ENCODE measurements at regions not wholly inside any gene's neighbourhood (a gene's known extent, or its start where the extent isn't known, plus 50 kb on each side); places are given as distances from the start of the nearest gene placed in this dataset.

DNA sequence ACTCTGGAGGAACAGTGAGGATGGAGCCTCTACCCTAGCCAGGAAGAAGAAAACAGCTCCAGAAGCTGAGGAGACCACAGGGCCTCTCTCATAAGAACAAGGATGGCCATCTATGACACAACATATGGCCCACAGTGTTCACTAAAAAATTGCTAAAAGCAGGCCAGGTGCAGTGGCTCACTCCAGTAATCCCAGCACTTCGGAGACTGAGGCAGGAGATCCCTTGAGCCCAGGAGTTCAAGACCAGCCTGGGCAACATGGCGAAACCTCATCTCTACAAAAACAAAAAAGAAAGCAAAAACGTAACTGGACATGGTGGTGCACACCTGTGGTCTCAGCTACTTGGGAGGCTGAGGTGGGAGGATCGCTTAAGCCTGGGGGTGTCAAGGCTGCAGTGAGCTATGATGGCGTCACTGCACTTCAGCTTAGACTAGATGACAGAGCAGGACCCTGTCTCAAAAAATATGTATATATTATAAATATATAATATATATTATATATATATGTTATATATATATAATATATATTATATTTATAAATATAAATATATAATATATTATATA, 103.1 kb downstream of the TOMM20 start:
- DNase-seq, result no peak

DNA sequence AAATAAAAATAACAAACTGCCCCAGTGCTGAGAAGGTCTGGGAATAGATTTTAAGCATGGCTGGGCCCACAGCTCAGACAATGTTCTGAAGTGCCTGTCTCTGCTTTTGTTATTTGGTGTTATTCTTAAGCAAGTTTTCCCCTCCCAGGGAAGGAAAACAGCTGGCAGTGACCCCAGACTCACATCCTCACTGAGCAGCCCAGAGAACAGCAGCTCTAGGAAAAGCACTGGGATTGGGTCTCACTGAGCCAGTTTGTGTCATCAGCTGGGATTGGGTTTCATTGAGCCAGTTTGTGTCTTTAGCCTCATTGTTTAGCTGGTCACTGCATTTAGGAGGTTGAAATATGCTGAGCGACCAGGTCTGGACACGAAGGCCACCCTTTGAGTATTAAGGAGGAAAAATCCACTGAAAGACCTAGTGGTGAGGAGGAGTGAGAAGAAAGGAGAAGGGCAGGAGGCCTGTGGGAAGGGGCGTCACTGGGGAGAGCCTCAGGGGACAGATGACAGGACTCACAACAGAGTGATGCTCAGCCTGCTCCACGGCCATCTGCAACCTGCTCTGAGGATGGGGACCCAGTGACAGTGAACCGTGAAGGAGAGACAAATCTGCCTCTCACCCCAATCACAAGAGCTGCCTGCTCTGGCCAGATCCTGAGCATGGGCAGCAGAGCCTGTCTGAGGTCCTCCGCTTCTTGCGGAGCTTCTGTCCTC, 103.8 kb downstream of the TOMM20 start:
- no peak for DNase-seq

DNA sequence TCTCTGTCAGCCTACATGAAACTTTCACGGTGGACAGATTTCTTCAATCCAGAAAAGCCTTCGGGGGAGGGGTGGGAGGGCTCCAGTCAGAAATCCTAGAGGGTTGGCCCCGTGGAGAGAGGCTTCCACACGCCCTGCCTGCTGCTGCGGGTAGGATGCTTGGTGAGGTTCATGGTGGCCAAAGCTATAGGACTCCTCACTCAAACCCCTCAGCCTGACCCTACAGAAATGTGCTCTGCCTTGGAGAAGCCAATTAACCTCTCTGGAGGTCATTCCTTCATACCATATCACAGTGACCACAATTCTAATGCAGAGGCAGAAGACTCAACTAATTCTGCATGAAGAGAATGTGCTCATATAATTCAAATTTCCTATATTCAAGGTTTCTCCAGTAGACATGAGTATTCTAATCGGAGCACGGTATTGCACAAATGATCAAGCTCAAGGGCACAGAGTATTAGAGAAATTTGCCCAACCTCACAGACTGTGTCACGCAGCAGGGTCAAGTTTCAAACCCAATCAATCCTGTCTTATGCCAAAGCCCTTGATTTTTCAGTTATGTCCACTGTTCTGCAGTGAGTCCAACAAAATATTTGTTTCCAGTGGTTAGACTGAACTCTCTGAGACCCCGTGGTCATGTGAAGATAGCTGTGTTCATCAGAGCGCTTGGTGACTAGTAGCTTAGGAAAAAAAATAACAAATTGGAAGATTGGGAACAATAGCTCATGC, 104.8 kb downstream of the TOMM20 start:
- no peak for DNase-seq

DNA sequence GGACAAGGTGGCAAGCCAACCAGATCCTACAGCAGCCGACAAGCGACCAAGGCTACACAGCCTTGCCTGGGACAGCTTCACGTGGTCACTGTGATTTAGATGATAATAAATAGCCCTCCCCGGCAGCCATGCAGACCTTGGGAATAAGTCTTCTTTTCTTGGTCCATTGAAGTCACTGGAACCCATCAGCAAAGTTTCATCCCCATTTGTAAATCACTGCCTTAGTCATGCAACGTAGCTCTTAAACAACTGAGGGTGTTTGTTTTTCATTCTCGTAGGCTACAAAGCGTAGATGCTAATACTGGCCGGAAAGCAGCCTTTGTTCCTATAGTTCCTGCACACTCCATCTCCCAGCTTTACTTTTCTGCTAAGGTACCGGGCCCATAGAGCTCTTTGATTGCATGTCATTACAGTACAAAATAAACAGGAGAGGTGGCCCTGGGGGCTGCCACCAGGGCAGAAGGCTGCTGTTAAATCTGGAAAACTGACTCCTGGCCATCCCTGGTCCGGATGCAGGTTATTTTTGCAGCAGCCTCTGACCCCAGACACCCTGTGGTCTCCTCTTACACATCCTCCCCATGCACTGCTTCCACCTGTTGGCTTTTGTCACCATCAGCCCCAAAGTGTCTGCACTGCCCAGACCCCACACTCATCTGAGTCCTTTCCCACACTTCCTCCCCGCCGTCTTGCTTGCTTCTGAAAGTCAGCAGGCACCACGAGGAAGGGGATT, 105.5 kb downstream of the TOMM20 start:
- peak; percentile 47 for DNase-seq

DNA sequence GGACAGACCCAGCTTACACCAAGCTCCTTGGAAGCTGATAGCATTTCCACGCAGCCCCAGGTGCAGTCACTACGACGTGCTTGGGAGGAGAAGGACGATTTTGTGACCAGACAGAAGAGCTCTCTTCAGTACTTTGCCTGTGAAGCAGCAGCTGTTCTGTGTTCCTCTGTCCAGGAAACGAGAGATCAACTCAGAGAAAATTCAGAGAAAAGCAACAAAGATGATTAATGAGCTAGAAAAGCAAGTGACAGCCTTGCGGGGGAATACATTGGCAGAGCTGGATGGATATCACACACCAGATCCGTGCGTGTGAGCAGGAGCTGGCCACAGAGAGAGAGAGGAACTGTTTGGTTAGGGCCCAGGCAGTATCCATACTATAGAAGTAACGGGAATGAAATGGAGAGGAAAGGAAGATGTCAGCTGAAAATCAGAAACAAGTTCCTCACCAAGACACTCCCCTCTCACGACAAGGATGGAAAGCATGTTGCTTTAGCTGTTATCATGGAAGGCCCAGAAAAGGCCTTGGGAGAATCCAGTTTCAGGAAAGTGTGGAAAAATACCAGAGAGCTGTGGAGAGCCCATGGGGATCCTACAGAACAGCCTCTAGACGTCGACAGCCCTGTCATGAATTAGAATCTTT, 106.2 kb downstream of the TOMM20 start:
- no peak for DNase-seq

DNA sequence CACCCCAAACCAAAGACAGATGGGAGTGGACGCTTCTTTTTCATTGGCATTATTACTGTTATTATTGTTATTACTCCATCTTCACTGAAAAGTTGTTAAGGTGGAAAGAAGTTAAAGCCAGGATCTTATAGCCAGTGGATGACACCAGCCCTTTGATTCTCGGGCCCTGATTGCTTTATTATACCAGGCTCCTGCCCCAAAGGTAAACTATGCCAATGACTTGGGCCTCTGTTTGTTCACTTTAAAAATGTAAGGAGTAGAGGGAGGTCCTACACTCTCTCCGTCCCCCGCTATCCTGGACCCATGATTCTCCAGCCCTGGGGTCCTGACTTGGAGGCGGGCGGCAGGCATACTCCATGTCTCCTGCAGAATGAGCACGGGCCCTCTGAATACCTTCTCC, 106.8 kb downstream of the TOMM20 start:
- no peak for DNase-seq

DNA sequence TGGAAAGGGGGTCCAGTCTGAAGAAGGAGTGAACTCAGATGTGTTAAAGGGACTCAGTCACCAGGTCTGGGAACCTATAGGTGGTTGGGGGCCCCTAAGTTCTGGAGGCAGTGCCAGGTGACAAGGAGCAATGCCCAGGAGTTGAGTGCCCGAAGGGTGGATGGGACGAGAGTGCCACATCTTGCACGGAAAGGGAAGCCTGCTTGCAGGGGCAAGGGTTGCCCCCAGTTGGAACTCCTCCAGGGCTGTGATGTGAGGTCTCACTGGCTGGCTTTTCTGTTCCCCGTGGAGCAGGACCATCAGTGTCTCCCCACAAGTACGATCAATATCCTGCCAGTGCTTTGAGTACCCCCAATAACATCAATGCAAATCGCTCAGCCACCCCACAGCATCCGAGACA, 107.3 kb downstream of the TOMM20 start:
- no peak for DNase-seq

DNA sequence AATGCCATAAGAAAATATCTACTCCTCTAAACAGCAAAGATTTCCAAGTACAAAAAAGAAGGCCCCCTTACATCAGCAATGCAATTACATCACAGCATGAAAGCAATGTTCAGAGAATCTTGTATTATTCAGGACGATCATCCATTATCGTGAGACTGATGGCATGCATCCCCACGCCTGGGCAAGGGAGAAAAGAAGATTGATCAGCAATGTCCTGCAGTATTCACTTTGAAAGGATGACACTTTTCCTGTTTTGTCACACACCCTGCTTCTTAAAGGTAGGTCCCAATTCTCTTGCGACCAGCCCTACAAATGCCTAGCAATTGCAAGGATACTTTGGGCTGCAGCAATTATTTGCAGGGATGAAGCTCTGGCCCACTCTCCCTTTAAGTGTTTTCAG, 108.7 kb downstream of the TOMM20 start:
- DNase-seq, result no peak

DNA sequence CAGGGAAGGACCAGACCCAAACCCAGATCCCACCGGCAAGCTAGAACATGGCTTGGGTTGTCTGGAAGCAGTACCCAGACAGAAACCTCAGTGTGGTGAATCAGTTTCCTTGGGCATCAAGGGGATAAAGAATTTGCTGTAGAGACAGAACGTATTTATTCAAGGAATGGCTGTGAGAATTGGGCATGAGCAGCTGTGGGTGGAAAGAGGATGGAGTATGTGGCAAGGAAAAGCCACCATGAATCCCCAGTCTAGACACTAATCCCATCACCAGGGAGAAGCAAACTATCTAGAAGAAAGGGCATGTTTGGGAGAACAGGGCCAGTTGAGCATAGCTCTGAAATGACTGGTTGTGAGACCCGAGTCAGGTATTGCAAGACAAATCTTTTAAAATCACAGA, 109.2 kb downstream of the TOMM20 start:
- no peak for DNase-seq

DNA sequence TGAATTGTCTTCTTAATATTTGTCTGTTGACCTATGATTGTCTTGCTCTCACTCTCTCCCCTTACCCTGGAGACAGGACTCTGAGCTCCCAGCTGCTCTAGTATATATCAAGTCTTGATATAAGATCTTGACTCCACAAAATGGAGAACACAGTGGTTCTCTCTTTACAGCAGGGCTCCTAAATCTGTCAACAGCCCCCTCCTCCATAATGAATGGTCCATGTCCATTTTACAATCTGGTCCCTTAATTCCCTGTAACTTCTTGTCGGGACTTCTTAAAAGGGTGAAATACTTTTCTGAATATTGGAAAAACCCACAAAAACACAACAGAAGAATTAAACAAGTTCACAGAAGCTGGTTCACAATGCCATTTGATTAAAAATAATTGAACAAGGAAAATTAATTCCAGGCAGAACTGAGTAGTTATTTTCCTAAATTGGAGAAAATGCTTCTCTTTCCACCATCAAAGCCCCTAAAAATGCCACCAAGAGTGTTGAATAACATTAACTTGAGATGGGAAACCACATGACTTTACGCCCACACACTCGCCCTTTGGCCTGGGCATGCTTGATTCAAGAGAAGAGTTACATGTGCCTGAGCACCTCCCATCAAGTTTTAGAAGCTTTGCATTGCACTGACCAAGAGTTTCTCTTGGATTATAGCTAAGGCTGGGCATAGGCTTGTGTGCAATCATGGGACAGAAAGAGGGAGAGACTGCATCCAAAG, 109.8 kb downstream of the TOMM20 start:
- peak; percentile 37 for DNase-seq

DNA sequence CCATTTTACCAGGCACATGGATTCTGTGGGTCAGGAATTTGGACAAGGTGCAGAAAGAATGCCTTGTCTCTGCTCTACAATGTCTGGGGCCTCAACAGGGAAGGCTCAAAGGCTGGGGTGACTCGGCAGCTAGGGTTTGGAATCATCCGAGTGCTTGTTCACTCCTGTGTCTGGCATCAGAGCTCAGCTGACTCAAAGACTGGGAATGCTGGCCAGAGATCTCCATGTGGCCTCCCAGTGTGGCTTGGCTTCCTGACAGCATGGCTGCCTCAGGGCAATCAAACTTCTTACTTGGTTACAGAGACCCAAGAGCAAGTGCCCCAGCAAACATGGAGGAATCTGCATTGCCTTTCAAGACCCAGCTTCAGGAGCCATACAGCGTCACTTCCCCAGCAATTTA, 110.5 kb downstream of the TOMM20 start:
- no peak for DNase-seq

DNA sequence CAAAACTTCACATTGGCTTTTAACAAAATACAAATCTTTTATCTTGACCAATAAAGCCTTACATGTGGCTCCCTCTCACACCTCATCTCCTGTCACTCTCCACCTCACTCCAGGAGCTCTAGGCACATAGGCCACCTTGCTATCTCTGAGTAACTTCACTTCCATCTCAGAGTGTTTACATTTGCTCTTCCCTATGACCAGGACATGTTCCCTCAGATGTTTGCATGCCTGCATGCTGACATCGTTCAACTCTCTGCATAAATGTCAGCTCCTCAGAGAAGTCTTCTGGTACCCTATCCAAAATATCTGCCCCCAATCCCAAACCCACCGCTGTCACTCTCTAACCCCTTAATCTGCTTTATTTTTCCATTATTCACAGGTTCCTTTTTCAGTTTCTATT, 110.9 kb downstream of the TOMM20 start:
- no peak for DNase-seq

DNA sequence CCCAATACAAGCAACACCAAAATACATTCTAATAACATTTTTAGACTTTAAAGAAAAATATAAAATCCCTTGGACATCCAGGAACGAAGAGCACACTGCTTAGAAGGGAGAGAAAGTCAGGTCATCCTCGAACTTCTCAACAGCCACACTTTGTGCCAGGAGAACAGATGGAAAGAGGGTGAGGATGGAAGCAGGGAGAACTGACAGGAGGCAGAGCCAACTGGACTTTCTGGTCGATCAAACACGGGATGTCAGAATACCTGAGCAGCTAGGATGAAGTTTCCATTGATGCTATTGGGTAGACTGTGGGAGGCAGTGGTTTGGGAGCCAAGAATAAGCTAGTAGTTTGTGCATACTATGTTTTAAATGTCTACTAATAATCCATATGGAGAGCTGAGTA, 111.4 kb downstream of the TOMM20 start:
- no peak for DNase-seq

DNA sequence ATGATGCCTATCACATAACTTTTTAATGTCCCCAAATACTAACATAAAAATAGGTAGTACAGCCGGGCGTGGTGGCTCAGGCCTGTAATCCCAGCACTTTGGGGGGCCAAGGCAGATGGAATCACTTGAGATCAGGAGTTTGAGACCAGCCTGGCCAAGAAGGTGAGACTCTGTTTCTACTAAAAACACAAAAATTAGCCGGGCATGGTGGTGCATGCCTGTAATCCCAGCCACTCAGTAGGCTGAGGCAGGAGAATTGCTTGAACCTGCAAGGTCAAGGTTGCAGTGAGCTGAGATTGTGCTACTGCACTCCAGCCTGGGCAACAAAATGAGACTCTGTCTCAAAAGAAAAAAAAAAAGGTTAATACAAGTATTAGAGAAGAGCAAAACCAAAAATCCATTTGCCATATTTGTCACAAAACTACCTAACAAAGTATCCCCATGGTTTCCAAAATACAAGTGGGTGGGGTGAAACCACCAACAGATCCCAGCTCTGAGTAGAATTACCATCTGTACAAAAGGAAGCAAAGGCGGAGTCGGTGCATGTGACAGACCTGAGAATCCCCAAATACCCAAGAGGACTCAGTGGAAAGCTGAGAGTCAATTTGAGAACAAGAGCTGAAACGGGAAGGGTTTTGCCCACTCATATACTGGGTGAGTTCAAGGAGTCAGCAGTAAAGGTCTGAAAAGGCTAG, 113.2 kb downstream of the TOMM20 start:
- DNase-seq, result peak; percentile 90

DNA sequence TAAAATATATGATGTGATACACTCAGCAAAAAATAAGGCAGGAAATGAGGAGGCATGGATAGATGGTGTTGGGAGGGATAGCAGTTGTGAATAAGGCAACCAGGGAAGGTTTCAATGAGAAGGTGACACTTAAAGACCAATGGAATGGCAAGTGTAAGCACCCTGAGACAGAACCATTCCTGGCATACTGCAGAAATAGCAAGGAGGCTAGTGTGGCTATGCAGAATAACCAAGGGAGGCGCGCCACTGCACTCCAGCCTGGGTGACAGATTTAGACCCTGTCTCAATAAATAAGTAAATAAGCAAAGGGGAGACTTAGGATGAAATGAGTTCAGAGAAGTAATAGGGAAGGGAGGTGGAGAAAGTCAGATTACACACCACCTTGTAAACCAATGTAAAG, 113.9 kb downstream of the TOMM20 start:
- DNase-seq, result no peak

DNA sequence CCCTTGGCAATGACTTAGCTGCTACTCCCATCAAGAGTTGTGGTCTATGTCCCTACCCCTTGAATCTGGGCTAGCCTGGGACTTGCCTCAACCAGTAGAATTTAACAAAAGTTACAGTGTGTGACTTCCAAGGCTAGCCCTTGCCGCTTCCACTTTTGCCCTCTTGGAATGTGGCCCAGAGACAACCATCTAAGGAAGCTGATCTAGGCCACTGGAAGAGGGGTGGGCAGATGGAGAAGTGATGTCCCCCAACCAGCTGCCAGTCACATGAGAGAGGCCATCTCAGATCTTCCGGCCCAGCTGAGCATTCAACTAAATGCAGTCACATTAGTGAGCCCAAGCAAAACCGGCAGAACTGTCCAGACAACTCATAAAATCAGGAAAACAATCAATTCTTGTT, 115.1 kb downstream of the TOMM20 start:
- no peak for DNase-seq

DNA sequence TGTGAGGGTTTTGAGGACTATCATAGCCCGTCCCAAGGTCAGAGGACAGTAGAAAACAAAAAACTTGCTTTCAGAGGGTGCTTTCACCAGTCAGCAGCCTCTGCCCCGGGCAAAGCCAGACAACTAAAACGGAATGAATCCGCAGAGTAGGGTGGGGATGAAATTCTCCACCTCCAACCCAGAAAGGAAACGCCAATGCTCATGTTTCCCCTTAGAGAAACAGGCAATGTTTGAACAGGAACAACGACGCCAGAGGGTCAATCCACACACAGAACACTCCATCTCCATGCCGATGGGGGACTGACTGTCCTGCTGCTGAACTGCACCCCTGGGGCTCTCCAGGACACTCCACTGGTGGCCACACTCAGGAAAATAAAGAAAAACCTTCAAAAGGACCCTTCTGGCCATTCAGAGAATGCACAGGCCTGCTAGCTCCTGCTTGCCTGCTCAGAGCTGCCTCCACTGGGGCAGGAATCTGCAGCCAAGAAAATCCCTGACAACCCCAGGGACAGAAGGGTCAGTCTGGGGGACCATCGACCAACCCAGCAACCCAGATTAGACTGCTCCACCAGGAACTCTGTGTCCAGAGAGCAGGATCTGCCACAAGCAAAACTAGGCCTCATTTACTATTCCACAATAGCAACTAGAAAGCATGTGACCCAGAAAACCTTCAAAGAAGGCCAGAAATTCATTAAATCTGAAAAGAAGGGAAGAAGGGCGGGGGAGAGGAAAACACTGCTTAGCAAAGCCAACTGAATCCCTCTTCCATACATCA, 116.0 kb downstream of the TOMM20 start:
- DNase-seq, result peak; percentile 46

DNA sequence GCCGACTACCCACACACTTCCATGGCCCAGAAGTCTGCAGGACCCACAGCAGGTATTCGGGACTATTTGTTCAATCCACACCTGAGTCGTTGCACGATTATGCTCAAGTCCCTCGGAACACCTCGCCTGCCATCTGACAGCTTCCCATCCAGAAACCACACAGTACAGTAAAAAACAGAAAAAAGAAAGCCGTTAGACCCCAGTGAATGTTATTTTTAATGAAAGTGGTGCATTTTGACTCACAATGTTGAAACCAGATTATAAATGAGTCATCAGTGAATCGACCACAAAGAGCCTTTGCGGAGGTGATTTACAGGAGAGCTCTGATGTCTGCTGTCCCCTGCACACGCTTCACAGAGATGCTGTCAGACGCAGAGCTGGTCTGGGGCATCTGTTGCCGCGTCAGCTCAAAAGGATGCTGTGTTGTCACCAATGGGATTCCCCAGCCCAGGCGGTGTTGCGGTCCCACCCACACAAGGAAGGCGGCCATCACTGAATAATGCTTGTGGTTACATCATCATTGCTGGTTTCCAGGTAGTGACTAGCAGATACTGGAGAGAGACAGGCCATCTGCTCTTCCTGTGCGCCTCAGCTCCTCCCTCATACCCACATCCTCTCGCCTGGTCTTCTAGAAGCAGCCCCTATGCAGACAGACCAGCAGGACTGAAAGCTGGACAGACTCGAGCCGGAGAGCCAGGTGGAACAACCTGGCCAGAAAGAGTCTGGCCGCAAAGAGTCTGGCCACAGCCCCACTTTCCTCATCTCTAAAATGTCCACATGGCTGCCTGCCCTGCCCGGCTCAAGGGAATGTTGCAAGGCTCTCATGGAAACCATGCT, 116.8 kb downstream of the TOMM20 start:
- DNase-seq, result peak; percentile 100

DNA sequence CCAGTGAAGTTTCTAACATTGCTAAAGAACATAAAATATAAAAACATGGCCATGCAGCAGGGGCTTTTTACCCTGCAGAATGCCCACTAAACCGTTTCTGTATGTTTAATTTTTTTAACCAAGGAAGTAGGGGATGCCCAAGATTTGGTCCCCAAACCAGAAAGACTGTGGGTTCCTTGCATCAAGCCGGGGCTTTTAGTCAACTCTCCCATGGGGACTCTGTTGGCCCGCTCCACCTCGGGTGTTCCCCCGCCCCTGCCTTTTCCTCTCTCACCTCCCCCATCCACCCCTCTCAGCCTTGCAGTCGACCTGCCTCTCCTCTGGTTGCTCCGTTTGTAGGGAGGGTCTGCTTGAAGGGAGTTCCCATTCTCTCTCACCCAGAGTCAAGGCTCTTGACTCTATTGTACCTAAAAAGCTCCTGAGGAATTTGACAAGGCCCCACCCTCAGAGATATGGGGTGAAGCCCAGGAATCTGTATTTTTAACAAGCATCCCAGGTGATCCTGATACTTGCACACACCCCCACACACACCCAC, 117.5 kb downstream of the TOMM20 start:
- DNase-seq, result peak; percentile 88
